Rectal smooth muscle tissue (tissue), 1 donor: ENCODE measurements at regions not wholly inside any gene's neighbourhood (a gene's known extent, or its start where the extent isn't known, plus 50 kb on each side); places are given as distances from the start of the nearest gene placed in this dataset.

Experiments used
- H3K27ac ChIP-seq: one replicate; pipeline ENCODE4 v1.7.0; 2013; ENCODE audit warnings: low read depth, low read length, inconsistent platforms
- H3K27me3 ChIP-seq: one replicate; pipeline ENCODE4 v1.7.0; 2013; ENCODE audit warnings: low read length; ENCODE audit not compliant: control insufficient read depth, insufficient read depth
- H3K36me3 ChIP-seq: one replicate; pipeline ENCODE4 v1.7.0; 2013; ENCODE audit warnings: low read length; ENCODE audit not compliant: control insufficient read depth, insufficient read depth
- H3K4me1 ChIP-seq: one replicate; pipeline ENCODE4 v1.7.0; 2013; ENCODE audit warnings: low read length; ENCODE audit not compliant: control insufficient read depth, insufficient read depth
- H3K4me3 ChIP-seq: one replicate; pipeline ENCODE4 v1.7.0; 2013; ENCODE audit warnings: low read length
- H3K9ac ChIP-seq: one replicate; pipeline ENCODE4 v1.7.0; 2013; ENCODE audit warnings: low read length

DNA sequence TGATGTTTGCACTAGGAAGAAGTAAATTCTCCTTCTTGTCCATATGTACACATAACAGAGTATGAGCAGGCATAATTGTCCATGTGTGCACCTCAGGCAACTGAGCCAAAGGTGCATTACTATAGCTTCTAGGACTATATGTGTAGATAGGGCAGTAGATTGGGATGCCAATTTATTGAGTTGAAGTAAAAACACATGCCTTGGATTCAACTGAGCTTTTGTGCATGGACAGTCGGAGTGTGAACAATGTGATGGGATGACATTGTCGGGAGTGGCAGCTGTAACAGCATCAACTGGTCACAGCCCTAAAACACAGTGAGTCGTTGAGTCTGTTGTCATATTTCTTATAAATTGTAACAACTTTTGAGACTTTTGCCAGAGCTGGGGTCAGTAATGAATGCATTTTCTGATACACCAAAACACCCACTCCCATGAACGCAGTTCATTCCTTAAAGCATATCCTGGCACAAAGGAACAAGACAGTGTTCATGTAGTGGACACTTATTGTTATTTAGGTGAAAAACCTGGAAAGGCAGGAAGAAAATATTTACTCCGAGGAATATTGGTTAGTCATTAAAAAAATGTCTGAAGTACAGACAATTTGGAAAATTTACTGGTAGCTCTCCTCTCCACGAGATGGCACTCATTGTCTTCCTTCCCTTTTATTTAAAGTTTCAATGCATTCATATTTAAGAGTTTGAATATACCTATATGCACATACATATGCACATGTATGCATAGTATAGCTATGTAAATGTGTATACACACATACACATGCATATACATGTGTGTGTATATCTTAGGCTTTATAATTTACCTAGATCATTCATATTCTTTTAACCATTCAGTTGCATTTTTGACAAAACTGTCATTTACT lies 302.0 kb upstream of the STXBP5 start:
- H3K4me3 ChIP-seq: no peak overlapping the region
- H3K9ac ChIP-seq: no peak overlapping the region
- peaks cover 3% of the 10 kb centered on the region for H3K4me1 ChIP-seq
- H3K36me3 ChIP-seq: no peaks in the 10 kb centered on the region
- H3K27me3 ChIP-seq: no peaks in the 10 kb centered on the region
- no peak overlapping the region for H3K27ac ChIP-seq

DNA sequence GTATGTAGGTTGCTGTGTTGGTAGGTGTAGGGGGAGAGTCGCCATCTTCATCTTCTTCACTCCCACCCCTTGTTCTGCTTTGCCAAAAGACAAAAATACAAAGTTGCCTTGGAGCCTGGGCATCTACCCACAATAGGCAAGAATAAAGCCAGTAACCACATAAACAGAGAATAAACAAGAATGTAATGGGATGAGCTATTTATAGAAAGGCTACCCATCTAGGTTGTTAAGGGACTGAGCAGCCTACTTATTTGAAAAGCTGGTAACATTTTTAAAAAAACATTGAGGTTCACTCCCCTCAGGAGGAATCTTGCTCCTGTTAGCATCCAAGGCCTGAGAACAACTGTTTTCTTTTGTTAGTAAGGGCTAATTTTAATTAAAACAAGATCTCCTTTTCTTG lies 301.4 kb upstream of the STXBP5 start:
- Histone ChIP-seq H3K4me1 (peaks cover 3% of the 10 kb centered on the region), H3K36me3 (no peaks in the 10 kb centered on the region)

GRCh38 chr6:146903451-146903850 lies 300.8 kb upstream of the STXBP5 start:
- H3K27ac ChIP-seq: no peak overlapping the region
- H3K9ac ChIP-seq: no peak overlapping the region
- H3K4me1 ChIP-seq: peaks cover 3% of the 10 kb centered on the region
- H3K27me3 ChIP-seq: no peaks in the 10 kb centered on the region
- no peaks in the 10 kb centered on the region for H3K36me3 ChIP-seq
- H3K4me3 ChIP-seq: no peak overlapping the region

More for the DNA sequence above, 301.4 kb upstream of the STXBP5 start:
- Histone ChIP-seq H3K9ac (no peak overlapping the region), H3K27ac (no peak overlapping the region), H3K4me3 (no peak overlapping the region), H3K27me3 (no peaks in the 10 kb centered on the region)

DNA sequence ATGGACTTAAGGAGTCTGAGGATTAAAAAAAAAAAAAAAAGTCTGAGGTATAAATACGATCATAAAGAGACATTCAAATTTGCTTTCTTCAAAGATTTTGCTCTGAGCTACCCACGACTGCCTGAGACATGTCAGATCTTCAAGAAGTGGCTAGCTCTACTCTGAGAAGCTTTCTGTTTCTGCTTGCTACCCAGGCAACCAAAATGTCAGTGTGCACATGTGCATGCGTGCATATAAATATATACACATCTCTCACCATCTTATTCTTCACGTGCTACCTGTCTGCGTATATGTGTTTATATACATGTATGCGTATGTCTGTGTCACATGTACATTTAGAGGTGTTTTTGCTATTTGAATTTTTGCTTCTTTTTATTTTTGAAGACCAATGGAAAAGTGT lies 299.6 kb upstream of the STXBP5 start:
- Histone ChIP-seq H3K27me3 (no peaks in the 10 kb centered on the region), H3K4me3 (no peak overlapping the region), H3K36me3 (no peaks in the 10 kb centered on the region), H3K9ac (no peak overlapping the region), H3K27ac (no peak overlapping the region), H3K4me1 (peaks cover 3% of the 10 kb centered on the region)

DNA sequence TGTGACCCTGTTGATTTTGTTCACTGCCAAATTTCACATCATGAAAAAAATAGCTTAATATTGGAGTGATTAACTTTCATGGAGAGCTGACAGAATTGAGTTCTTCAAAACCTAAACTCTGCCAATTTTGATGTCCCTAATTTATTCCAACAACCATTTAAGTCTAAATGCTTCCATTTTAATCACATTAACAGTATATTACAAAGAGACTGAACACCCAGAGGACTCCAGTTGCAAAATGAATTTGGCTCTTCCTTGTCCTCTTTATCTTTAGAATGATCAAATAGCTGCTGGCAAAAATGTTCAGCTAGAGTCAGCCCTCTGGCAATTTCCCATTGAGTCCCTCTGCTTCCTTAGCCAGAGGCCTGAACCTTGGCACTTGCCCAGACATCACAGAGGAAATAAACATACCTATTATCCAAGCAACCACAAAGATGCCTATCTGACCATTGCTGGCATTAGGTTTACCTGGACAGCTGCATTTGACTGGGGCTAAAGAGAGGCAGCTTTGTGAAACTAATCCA lies 299.0 kb upstream of the STXBP5 start:
- Histone ChIP-seq H3K36me3 (no peaks in the 10 kb centered on the region), H3K27ac (no peak overlapping the region), H3K4me1 (peaks cover 3% of the 10 kb centered on the region), H3K4me3 (no peak overlapping the region), H3K9ac (no peak overlapping the region), H3K27me3 (no peaks in the 10 kb centered on the region)

DNA sequence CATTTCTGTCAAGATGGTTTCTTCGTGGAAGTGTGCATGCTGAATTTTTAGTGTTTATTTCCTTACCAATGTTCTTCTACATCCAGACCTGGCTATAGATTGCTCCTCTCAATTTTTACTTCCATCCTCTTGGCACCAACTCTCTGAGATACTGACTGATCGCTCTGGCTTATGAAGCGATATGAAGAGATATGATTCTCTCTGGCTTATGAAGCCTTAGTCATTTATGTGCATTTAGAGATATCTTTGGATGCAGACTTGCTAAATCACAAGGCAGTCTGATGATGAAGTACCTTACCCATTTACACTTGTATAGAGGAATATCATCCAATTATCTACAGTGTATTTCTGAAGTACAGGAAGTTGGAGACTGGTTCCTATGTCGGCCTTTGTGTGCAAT lies 295.4 kb upstream of the STXBP5 start:
- no peaks in the 10 kb centered on the region for H3K27me3 ChIP-seq
- no peaks in the 10 kb centered on the region for H3K36me3 ChIP-seq
- peaks cover 11% of the 10 kb centered on the region for H3K4me1 ChIP-seq
- H3K9ac ChIP-seq: no peak overlapping the region
- no peak overlapping the region for H3K27ac ChIP-seq
- H3K4me3 ChIP-seq: no peak overlapping the region

DNA sequence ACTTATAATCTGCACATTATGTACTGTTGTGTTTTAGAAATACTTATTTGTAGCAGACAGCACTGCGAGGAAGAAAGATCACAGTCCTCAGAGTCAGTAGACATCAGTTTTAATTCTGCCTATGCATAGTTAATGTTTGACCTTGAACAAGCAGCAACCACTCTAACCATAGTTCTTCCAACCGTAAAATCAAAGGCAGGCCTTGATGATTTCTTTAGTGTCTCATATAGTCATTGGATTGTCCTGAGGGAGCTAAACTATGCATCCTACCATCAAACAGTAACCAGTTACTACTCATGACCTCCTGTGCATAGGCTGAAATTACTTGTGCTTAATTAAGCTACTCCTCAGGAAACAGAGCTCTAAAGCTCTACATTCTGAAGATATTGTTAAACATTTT lies 294.8 kb upstream of the STXBP5 start:
- H3K27ac ChIP-seq: no peak overlapping the region
- no peaks in the 10 kb centered on the region for H3K27me3 ChIP-seq
- H3K36me3 ChIP-seq: no peaks in the 10 kb centered on the region
- H3K9ac ChIP-seq: no peak overlapping the region
- H3K4me1 ChIP-seq: peaks cover 13% of the 10 kb centered on the region
- no peak overlapping the region for H3K4me3 ChIP-seq

GRCh38 chr6:146909886-146910285 lies 294.3 kb upstream of the STXBP5 start:
- Histone ChIP-seq H3K36me3 (no peaks in the 10 kb centered on the region), H3K4me1 (peaks cover 17% of the 10 kb centered on the region), H3K9ac (no peak overlapping the region), H3K27me3 (no peaks in the 10 kb centered on the region), H3K27ac (no peak overlapping the region), H3K4me3 (no peak overlapping the region)

- Histone ChIP-seq H3K27me3 (no peaks in the 10 kb centered on the region), H3K9ac (no peak overlapping the region), H3K27ac (no peak overlapping the region), H3K36me3 (no peaks in the 10 kb centered on the region), H3K4me3 (no peak overlapping the region), H3K4me1 (peaks cover 19% of the 10 kb centered on the region)
Observed at GRCh38 chr6:146910611-146911010, 293.6 kb upstream of the STXBP5 start.

GRCh38 chr6:146911635-146912215 lies 292.5 kb upstream of the STXBP5 start:
- Histone ChIP-seq H3K4me3 (no peak overlapping the region), H3K27me3 (no peaks in the 10 kb centered on the region), H3K27ac (no peak overlapping the region), H3K9ac (no peak overlapping the region), H3K36me3 (no peaks in the 10 kb centered on the region), H3K4me1 (peaks cover 19% of the 10 kb centered on the region)

GRCh38 chr6:146912730-146913685 lies 291.2 kb upstream of the STXBP5 start:
- no peak overlapping the region for H3K9ac ChIP-seq
- peaks cover 19% of the 10 kb centered on the region for H3K4me1 ChIP-seq
- H3K27ac ChIP-seq: no peak overlapping the region
- H3K27me3 ChIP-seq: no peaks in the 10 kb centered on the region
- no peak overlapping the region for H3K4me3 ChIP-seq
- H3K36me3 ChIP-seq: no peaks in the 10 kb centered on the region
